HFFc6 (cell line): ENCODE measurements at regions not wholly inside any gene's neighbourhood (a gene's known extent, or its start where the extent isn't known, plus 50 kb on each side); places are given as distances from the start of the nearest gene placed in this dataset.
A peak's percentile ranks its signal among the peaks of the same experiment; 100 is the strongest.

Experiments used
- DNase-seq: peaks from one replicate; pipeline ENCODE4 v3.0.0-alpha.2; 2018
- H3K27ac Mint-ChIP-seq: 2 replicates; pipeline ENCODE4 v1.8.0; 2020; ENCODE audit warnings: mild to moderate bottlenecking, mixed read lengths
- H3K27me3 Mint-ChIP-seq: 2 replicates; pipeline ENCODE4 v1.8.0; 2021; ENCODE audit warnings: mild to moderate bottlenecking, moderate library complexity, mixed read lengths; ENCODE audit not compliant: insufficient read depth
- H3K36me3 Mint-ChIP-seq: 2 replicates; pipeline ENCODE4 v1.8.0; 2021; ENCODE audit warnings: low read depth, mixed read lengths
- H3K4me1 Mint-ChIP-seq: 2 replicates; pipeline ENCODE4 v1.8.0; 2020; ENCODE audit warnings: low read depth, mixed read lengths
- H3K4me3 Mint-ChIP-seq: 2 replicates; pipeline ENCODE4 v1.8.0; 2020; ENCODE audit warnings: mild to moderate bottlenecking, moderate library complexity, mixed read lengths
- H3K9me3 Mint-ChIP-seq: 2 replicates; pipeline ENCODE4 v1.8.0; 2020; ENCODE audit warnings: mild to moderate bottlenecking, mixed read lengths
- CTCF ChIP-seq: fragments of 200-600 bp; sonication (generic); IDR thresholded peaks from 2 replicates; pipeline ENCODE4 v1.5.0; 2021; ENCODE audit warnings: antibody characterized with exemption, mild to moderate bottlenecking

GRCh38 chr4:154677300-154677699 is 64.8 kb upstream of the FGG start:
- H3K4me1 Mint-ChIP-seq: no peaks in the 10 kb centered on the region
- no peaks in the 10 kb centered on the region for H3K36me3 Mint-ChIP-seq
- no peak overlapping the region for H3K27ac Mint-ChIP-seq
- H3K4me3 Mint-ChIP-seq: no peak overlapping the region
- no peak for TF ChIP-seq CTCF
- no peak for DNase-seq
- peaks cover 30% of the 10 kb centered on the region for H3K9me3 Mint-ChIP-seq
- H3K27me3 Mint-ChIP-seq: no peaks in the 10 kb centered on the region; the same call in 1 of the 2 replicates

GRCh38 chr4:154677923-154678322 is 65.5 kb upstream of the FGG start:
- Mint-ChIP-seq H3K4me3 (no peak overlapping the region), H3K36me3 (no peaks in the 10 kb centered on the region), H3K9me3 (peaks cover 33% of the 10 kb centered on the region), H3K4me1 (no peaks in the 10 kb centered on the region), H3K27me3 (no peaks in the 10 kb centered on the region; the same call in 1 of the 2 replicates), H3K27ac (no peak overlapping the region)
- no peak for DNase-seq
- TF ChIP-seq CTCF: no peak

- no peak for DNase-seq
- no peaks in the 10 kb centered on the region for H3K27me3 Mint-ChIP-seq
- H3K9me3 Mint-ChIP-seq: peaks cover 19% of the 10 kb centered on the region
- no peak for TF ChIP-seq CTCF
- H3K27ac Mint-ChIP-seq: no peak overlapping the region
- no peaks in the 10 kb centered on the region for H3K4me1 Mint-ChIP-seq
- no peak overlapping the region for H3K4me3 Mint-ChIP-seq
- no peaks in the 10 kb centered on the region for H3K36me3 Mint-ChIP-seq
Observed at GRCh38 chr4:154683956-154684681, 59.7 kb upstream of the LRAT start.

GRCh38 chr4:154686838-154687237 is 57.0 kb upstream of the LRAT start:
- DNase-seq: no peak
- Mint-ChIP-seq H3K27ac (no peak overlapping the region), H3K4me3 (no peak overlapping the region), H3K9me3 (peaks cover 17% of the 10 kb centered on the region), H3K4me1 (no peaks in the 10 kb centered on the region), H3K27me3 (no peaks in the 10 kb centered on the region), H3K36me3 (no peaks in the 10 kb centered on the region)
- peak; percentile 47; the same call in 1 of the 2 replicates for TF ChIP-seq CTCF

- Mint-ChIP-seq H3K27ac (no peak overlapping the region), H3K27me3 (no peaks in the 10 kb centered on the region), H3K36me3 (no peaks in the 10 kb centered on the region), H3K9me3 (peaks cover 9% of the 10 kb centered on the region), H3K4me1 (no peaks in the 10 kb centered on the region), H3K4me3 (no peak overlapping the region)
- no peak for DNase-seq
- no peak for TF ChIP-seq CTCF
Observed at GRCh38 chr4:154687840-154688239, 56.0 kb upstream of the LRAT start.
